ENCODE measurements at regions not wholly inside any gene's neighbourhood (a gene's known extent, or its start where the extent isn't known, plus 50 kb on each side); places are given as distances from the start of the nearest gene placed in this dataset.

GRCh38 chr20:55793986-55794385 is 211.3 kb downstream of the CBLN4 start:
- H3K9me3 ChIP-seq = no peaks in the 10 kb centered on the region
- no peaks in the 10 kb centered on the region for H3K36me3 ChIP-seq (ENCODE audit: control insufficient read depth, insufficient read depth, low read length)
- DNase-seq = no peak
- TF ChIP-seq CTCF (IDR thresholded peaks at IDR 0.05; ENCODE audit: insufficient read depth in 1 of 2, low read depth in 1 of 2, low read length in 1 of 2, severe bottlenecking in 1 of 2, unreplicated experiment in 1 of 2) = no peak
- H3K4me3 Mint-ChIP-seq (ENCODE audit: unreplicated experiment) = no peak overlapping the region
- intact Hi-C loops (cut with micrococcal nuclease; ENCODE audit: unreplicated experiment) = no loop called here
- ChIA-PET CTCF (no interaction called here), POLR2A (no interaction called here)
- no peaks in the 10 kb centered on the region for H3K4me1 Mint-ChIP-seq (ENCODE audit: low read depth, unreplicated experiment)
- no peaks in the 10 kb centered on the region for H3K4me1 ChIP-seq
- no peaks in the 10 kb centered on the region for H3K27me3 ChIP-seq (replicated peaks; ENCODE audit: control insufficient read depth, insufficient read depth, low read length)
- H3K9me3 Mint-ChIP-seq (ENCODE audit: unreplicated experiment) = peaks cover 6% of the 10 kb centered on the region
- H3K36me3 Mint-ChIP-seq (ENCODE audit: insufficient read depth, unreplicated experiment) = no peaks in the 10 kb centered on the region
- H3K27ac Mint-ChIP-seq (ENCODE audit: unreplicated experiment) = no peak overlapping the region
- no TSS peak for BruUV-seq (replicated peaks)
- no peak overlapping the region for H3K4me3 ChIP-seq (ENCODE audit: low read depth, low read length)
- peaks cover 9% of the 10 kb centered on the region for H3K27me3 Mint-ChIP-seq (ENCODE audit: insufficient read depth, unreplicated experiment)

- POLR2A ChIA-PET = no interaction called here
Observed at GRCh38 chr20:55792049-55792448, 213.3 kb downstream of the CBLN4 start.

GRCh38 chr20:55790178-55790577 is 215.1 kb downstream of the CBLN4 start:
- CTCF ChIA-PET = no interaction called here
- H3K9me3 Mint-ChIP-seq (ENCODE audit: unreplicated experiment) = peaks cover 6% of the 10 kb centered on the region

More at GRCh38 chr20:55792049-55792448, 213.3 kb downstream of the CBLN4 start:
- Histone ChIP-seq H3K36me3 (ENCODE audit: control insufficient read depth, insufficient read depth, low read length) (no peaks in the 10 kb centered on the region), H3K4me1 (no peaks in the 10 kb centered on the region), H3K4me3 (ENCODE audit: low read depth, low read length) (no peak overlapping the region), H3K9me3 (no peaks in the 10 kb centered on the region), H3K27me3 (replicated peaks; ENCODE audit: control insufficient read depth, insufficient read depth, low read length) (no peaks in the 10 kb centered on the region)
- DNase-seq = no peak
- peaks cover 6% of the 10 kb centered on the region for H3K9me3 Mint-ChIP-seq (ENCODE audit: unreplicated experiment)
- H3K4me3 Mint-ChIP-seq (ENCODE audit: unreplicated experiment) = no peak overlapping the region
- no peak overlapping the region for H3K27ac Mint-ChIP-seq (ENCODE audit: unreplicated experiment)
- peaks cover 4% of the 10 kb centered on the region for H3K27me3 Mint-ChIP-seq (ENCODE audit: insufficient read depth, unreplicated experiment)
- no peak for TF ChIP-seq CTCF (IDR thresholded peaks at IDR 0.05; ENCODE audit: insufficient read depth in 1 of 2, low read depth in 1 of 2, low read length in 1 of 2, severe bottlenecking in 1 of 2, unreplicated experiment in 1 of 2)
- H3K36me3 Mint-ChIP-seq (ENCODE audit: insufficient read depth, unreplicated experiment) = no peaks in the 10 kb centered on the region
- BruUV-seq (replicated peaks) = no TSS peak
- CTCF ChIA-PET = no interaction called here
- H3K4me1 Mint-ChIP-seq (ENCODE audit: low read depth, unreplicated experiment) = no peaks in the 10 kb centered on the region
- intact Hi-C loops (cut with micrococcal nuclease; ENCODE audit: unreplicated experiment) = no loop called here

More at GRCh38 chr20:55790178-55790577, 215.1 kb downstream of the CBLN4 start:
- no peak overlapping the region for H3K4me3 ChIP-seq (ENCODE audit: low read depth, low read length)
- Mint-ChIP-seq H3K36me3 (ENCODE audit: insufficient read depth, unreplicated experiment) (no peaks in the 10 kb centered on the region), H3K4me1 (ENCODE audit: low read depth, unreplicated experiment) (no peaks in the 10 kb centered on the region), H3K27me3 (ENCODE audit: insufficient read depth, unreplicated experiment) (peaks cover 8% of the 10 kb centered on the region), H3K27ac (ENCODE audit: unreplicated experiment) (no peak overlapping the region), H3K4me3 (ENCODE audit: unreplicated experiment) (no peak overlapping the region)
- no peaks in the 10 kb centered on the region for H3K36me3 ChIP-seq (ENCODE audit: control insufficient read depth, insufficient read depth, low read length)
- no peak for TF ChIP-seq CTCF (IDR thresholded peaks at IDR 0.05; ENCODE audit: insufficient read depth in 1 of 2, low read depth in 1 of 2, low read length in 1 of 2, severe bottlenecking in 1 of 2, unreplicated experiment in 1 of 2)
- no TSS peak for BruUV-seq (replicated peaks)
- intact Hi-C loops (cut with micrococcal nuclease; ENCODE audit: unreplicated experiment) = no loop called here
- POLR2A ChIA-PET = no interaction called here
- H3K27me3 ChIP-seq (replicated peaks; ENCODE audit: control insufficient read depth, insufficient read depth, low read length) = no peaks in the 10 kb centered on the region
- no peaks in the 10 kb centered on the region for H3K9me3 ChIP-seq
- no peaks in the 10 kb centered on the region for H3K4me1 ChIP-seq
- DNase-seq = no peak

Data from Caco-2 (cell line).